Tibial nerve (tissue), 4 donors: ENCODE measurements at regions not wholly inside any gene's neighbourhood (a gene's known extent, or its start where the extent isn't known, plus 50 kb on each side); places are given as distances from the start of the nearest gene placed in this dataset.

Experiments used
- DNase-seq, 2 donors: peaks; one replicate each; pipeline ENCODE4 v3.0.0-alpha.2; 2019; ENCODE audit warnings: low spot score in 2 of 2
- H3K27ac ChIP-seq, 4 donors: fragments of 200-600 bp; sonication (generic) in 3 of 4; one replicate each; pipeline ENCODE4 v1.5.1; 2017 to 2019; ENCODE audit warnings: mild to moderate bottlenecking in 1 of 4
- H3K27me3 ChIP-seq, 2 donors: fragments of 200-600 bp; sonication (generic) in 1 of 2; one replicate each; pipeline versions ENCODE4 v1.5.1 to v1.6.0; 2017 to 2019
- H3K36me3 ChIP-seq, 3 donors: fragments of 200-600 bp; sonication (generic); one replicate each; pipeline ENCODE4 v1.5.1; 2018 to 2019
- H3K4me1 ChIP-seq, 4 donors: fragments of 200-600 bp; sonication (generic) in 3 of 4; one replicate each; pipeline ENCODE4 v1.5.1; 2017 to 2019
- H3K4me3 ChIP-seq, 4 donors: fragments of 200-600 bp; sonication (generic) in 3 of 4; one replicate each; pipeline ENCODE4 v1.5.1; 2017 to 2019; ENCODE audit warnings: mild to moderate bottlenecking in 1 of 4, moderate library complexity in 1 of 4
- H3K9me3 ChIP-seq, 4 donors: fragments of 200-600 bp; sonication (generic) in 3 of 4; one replicate each; pipeline ENCODE4 v1.5.1; 2017 to 2019
- CTCF ChIP-seq, 5 experiments: fragments of 200-600 bp in 3 of 5; fragments of 450-650 bp in 2 of 5; sonication (generic) in 3 of 5; IDR thresholded peaks; one replicate each; pipeline ENCODE4 v1.5.1; 2016 to 2019; ENCODE audit warnings: antibody characterized with exemption in 5 of 5, mild to moderate bottlenecking in 3 of 5, moderate library complexity in 2 of 5
- EP300 ChIP-seq, 2 donors: sonication (generic); formaldehyde crosslinking; IDR thresholded peaks; one replicate each; pipeline ENCODE4 v1.6.1; 2017; ENCODE audit warnings: antibody characterized with exemption in 2 of 2, mild to moderate bottlenecking in 1 of 2
- POLR2A ChIP-seq, 2 donors: fragments of 450-650 bp; IDR thresholded peaks; one replicate each; pipeline ENCODE4 v1.6.1; 2017; ENCODE audit warnings: antibody characterized with exemption in 2 of 2, mild to moderate bottlenecking in 2 of 2, moderate library complexity in 2 of 2
- WGBS, 2 donors: methylation state at CpG; one replicate each; pipeline ENCODE4 v1.1.5; 2018; 5-methylcytosine and 5-hydroxymethylcytosine counted together

GRCh38 chr9:677461-678097 is 163.9 kb upstream of the DMRT1 start:
- DNase-seq: no peak
- Histone ChIP-seq H3K27ac (peak overlapping the region; percentile 34 to 75 (median 52)), H3K9me3 (no peaks in the 10 kb centered on the region), H3K4me3 (peak overlapping the region; percentile 11 to 46 (median 18)), H3K4me1 (peaks cover 0 to 34% (median 5%) of the 10 kb centered on the region in 4 donors), H3K36me3 (no peaks in the 10 kb centered on the region), H3K27me3 (no peaks in the 10 kb centered on the region)
- 26 to 33% methylated on average over 11 of the region's 11 CpGs for WGBS, 2 donors
- TF ChIP-seq CTCF (IDR thresholded peaks at IDR 0.05) (no peak), EP300 (IDR thresholded peaks at IDR 0.05) (no peak), POLR2A (IDR thresholded peaks at IDR 0.05) (no peak)

GRCh38 chr9:678897-679296 is 162.6 kb upstream of the DMRT1 start:
- H3K27me3 ChIP-seq: no peaks in the 10 kb centered on the region
- no peak overlapping the region for H3K27ac ChIP-seq
- no peak overlapping the region for H3K4me3 ChIP-seq
- 100% methylated on average over 1 of the region's 1 CpG for WGBS, 2 donors
- TF ChIP-seq POLR2A (IDR thresholded peaks at IDR 0.05): no peak
- TF ChIP-seq CTCF (IDR thresholded peaks at IDR 0.05): no peak
- TF ChIP-seq EP300 (IDR thresholded peaks at IDR 0.05): no peak
- no peaks in the 10 kb centered on the region for H3K36me3 ChIP-seq
- peaks cover 0 to 35% (median 5%) of the 10 kb centered on the region in 4 donors for H3K4me1 ChIP-seq
- no peak for DNase-seq
- H3K9me3 ChIP-seq: no peaks in the 10 kb centered on the region

- Histone ChIP-seq H3K27me3 (no peaks in the 10 kb centered on the region), H3K9me3 (no peaks in the 10 kb centered on the region), H3K27ac (no peak overlapping the region), H3K4me3 (no peak overlapping the region), H3K4me1 (peaks cover 0 to 36% (median 5%) of the 10 kb centered on the region in 4 donors), H3K36me3 (no peaks in the 10 kb centered on the region)
- TF ChIP-seq POLR2A (IDR thresholded peaks at IDR 0.05) (no peak), CTCF (IDR thresholded peaks at IDR 0.05) (no peak), EP300 (IDR thresholded peaks at IDR 0.05) (no peak)
- no peak for DNase-seq
- WGBS, 2 donors: 96 to 97% methylated on average over 6 of the region's 6 CpGs
These were observed 162.0 kb upstream of the DMRT1 start for GRCh38 chr9:679462-679861.

- Histone ChIP-seq H3K9me3 (no peaks in the 10 kb centered on the region), H3K4me3 (no peak overlapping the region), H3K27me3 (no peaks in the 10 kb centered on the region), H3K4me1 (peaks cover 0 to 43% (median 8%) of the 10 kb centered on the region in 4 donors), H3K36me3 (no peaks in the 10 kb centered on the region), H3K27ac (no peak overlapping the region)
- 67 to 68% methylated on average over 5 of the region's 5 CpGs for WGBS, 2 donors
- no peak for DNase-seq
- TF ChIP-seq POLR2A (IDR thresholded peaks at IDR 0.05) (no peak), EP300 (IDR thresholded peaks at IDR 0.05) (no peak), CTCF (IDR thresholded peaks at IDR 0.05) (no peak)
These were observed 161.4 kb upstream of the DMRT1 start for GRCh38 chr9:680106-680505.

- peak overlapping the region in 1 of 4 donors; percentile 79 for H3K27ac ChIP-seq
- WGBS, 2 donors: 84 to 88% methylated on average over 12 of the region's 12 CpGs
- no peaks in the 10 kb centered on the region for H3K27me3 ChIP-seq
- no peak for DNase-seq
- no peaks in the 10 kb centered on the region for H3K36me3 ChIP-seq
- no peak for TF ChIP-seq POLR2A (IDR thresholded peaks at IDR 0.05)
- TF ChIP-seq CTCF (IDR thresholded peaks at IDR 0.05): no peak
- no peak for TF ChIP-seq EP300 (IDR thresholded peaks at IDR 0.05)
- H3K4me1 ChIP-seq: peaks cover 0 to 48% (median 13%) of the 10 kb centered on the region in 4 donors
- no peaks in the 10 kb centered on the region for H3K9me3 ChIP-seq
- H3K4me3 ChIP-seq: no peak overlapping the region
These were observed 158.6 kb upstream of the DMRT1 start for GRCh38 chr9:682633-683508.
